Thoracic aorta (tissue), 2 donors: ENCODE measurements at regions not wholly inside any gene's neighbourhood (a gene's known extent, or its start where the extent isn't known, plus 50 kb on each side); places are given as distances from the start of the nearest gene placed in this dataset.

Source experiments
- ATAC-seq: fragments of 150-250 bp; one replicate; pipeline ENCODE4 v1.8.0; 2017; ENCODE audit warnings: low read depth; ENCODE audit not compliant: insufficient number of reproducible peaks, low FRiP score
- DNase-seq: peaks from one replicate; pipeline ENCODE4 v3.0.0-alpha.2; 2020; ENCODE audit warnings: low spot score
- H3K27ac ChIP-seq, 2 donors: fragments of 200-600 bp; sonication (generic); 1 replicate in 1 of 2; 2 replicates in 1 of 2; pipeline ENCODE4 v1.5.1; 2016; ENCODE audit warnings: mild to moderate bottlenecking in 2 of 2, moderate library complexity in 2 of 2
- H3K27me3 ChIP-seq: fragments of 200-600 bp; sonication (generic); replicated peaks from 2 replicates; pipeline ENCODE4 v1.6.0; 2016; ENCODE audit warnings: mild to moderate bottlenecking; ENCODE audit not compliant: insufficient read depth
- H3K36me3 ChIP-seq: fragments of 200-600 bp; sonication (generic); one replicate; pipeline ENCODE4 v1.5.1; 2016
- H3K4me1 ChIP-seq, 2 donors: fragments of 200-600 bp; sonication (generic); 1 replicate in 1 of 2; 2 replicates in 1 of 2; pipeline versions ENCODE4 v1.5.1 to v1.6.0; 2016; ENCODE audit warnings: low read depth in 2 of 2, mild to moderate bottlenecking in 1 of 2; ENCODE audit not compliant: control insufficient read depth in 1 of 2
- H3K4me3 ChIP-seq: fragments of 200-600 bp; sonication (generic); 2 replicates; pipeline ENCODE4 v1.5.1; 2016; ENCODE audit warnings: mild to moderate bottlenecking
- H3K9me3 ChIP-seq: fragments of 200-600 bp; sonication (generic); 2 replicates; pipeline ENCODE4 v1.5.1; 2016
- CTCF ChIP-seq: fragments of 200-600 bp; sonication (generic); IDR thresholded peaks from one replicate; pipeline ENCODE4 v1.5.1; 2019; ENCODE audit warnings: antibody characterized with exemption

GRCh38 chr3:7927864-7928263, 573.8 kb upstream of the LMCD1 start:
- H3K9me3 ChIP-seq, result no peaks in the 10 kb centered on the region
- TF ChIP-seq CTCF, result no peak
- H3K27ac ChIP-seq, result no peak overlapping the region
- DNase-seq, result no peak
- no peak for ATAC-seq
- no peak overlapping the region for H3K4me3 ChIP-seq
- H3K4me1 ChIP-seq, result no peaks in the 10 kb centered on the region
- no peaks in the 10 kb centered on the region for H3K27me3 ChIP-seq
- H3K36me3 ChIP-seq, result no peaks in the 10 kb centered on the region

- Histone ChIP-seq H3K9me3 (no peaks in the 10 kb centered on the region), H3K4me3 (no peak overlapping the region), H3K36me3 (no peaks in the 10 kb centered on the region), H3K27ac (no peak overlapping the region), H3K4me1 (no peaks in the 10 kb centered on the region), H3K27me3 (no peaks in the 10 kb centered on the region)
- no peak for DNase-seq
- no peak for ATAC-seq
- no peak for TF ChIP-seq CTCF
These were observed 572.2 kb upstream of the LMCD1 start for GRCh38 chr3:7929319-7929889.

GRCh38 chr3:7934362-7934761, 567.3 kb upstream of the LMCD1 start:
- DNase-seq (no peak), ATAC-seq (no peak)
- Histone ChIP-seq H3K4me1 (no peaks in the 10 kb centered on the region), H3K27me3 (no peaks in the 10 kb centered on the region), H3K27ac (no peak overlapping the region), H3K4me3 (no peak overlapping the region), H3K9me3 (no peaks in the 10 kb centered on the region), H3K36me3 (no peaks in the 10 kb centered on the region)
- no peak for TF ChIP-seq CTCF

- ATAC-seq, result no peak
- TF ChIP-seq CTCF, result no peak
These were observed 553.7 kb upstream of the LMCD1 start for GRCh38 chr3:7947930-7948329.

GRCh38 chr3:7950890-7951289, 550.7 kb upstream of the LMCD1 start:
- H3K27me3 ChIP-seq, result no peaks in the 10 kb centered on the region
- no peaks in the 10 kb centered on the region for H3K9me3 ChIP-seq
- ATAC-seq, result no peak
- no peaks in the 10 kb centered on the region for H3K4me1 ChIP-seq
- no peak overlapping the region for H3K27ac ChIP-seq
- no peak for DNase-seq
- no peak for TF ChIP-seq CTCF
- H3K4me3 ChIP-seq, result no peak overlapping the region
- no peaks in the 10 kb centered on the region for H3K36me3 ChIP-seq

More at GRCh38 chr3:7947930-7948329, 553.7 kb upstream of the LMCD1 start:
- Histone ChIP-seq H3K9me3 (no peaks in the 10 kb centered on the region), H3K27me3 (no peaks in the 10 kb centered on the region), H3K27ac (no peak overlapping the region), H3K4me1 (no peaks in the 10 kb centered on the region), H3K36me3 (no peaks in the 10 kb centered on the region), H3K4me3 (no peak overlapping the region)
- no peak for DNase-seq
